ENCODE measurements at regions not wholly inside any gene's neighbourhood (a gene's known extent, or its start where the extent isn't known, plus 50 kb on each side); places are given as distances from the start of the nearest gene placed in this dataset.
"Not testable (repeated sequence)": the region's sequence is repeated elsewhere in the genome, so short reads cannot be mapped to it uniquely, and the experiment has no call there.

GRCh38 chrX:10685923-10686595 lies 65.7 kb upstream of the MID1 start:
- Histone ChIP-seq H3K9me3 (no peaks in the 10 kb centered on the region), H3K27ac (no peak overlapping the region), H3K27me3 (replicated peaks; ENCODE audit: insufficient read depth) (no peaks in the 10 kb centered on the region), H3K4me3 (no peak overlapping the region), H3K36me3 (no peaks in the 10 kb centered on the region), H3K4me1 (ENCODE audit: control insufficient read depth in 1 of 2, low read depth in 2 of 2) (no peaks in the 10 kb centered on the region)
- ATAC-seq (ENCODE audit: insufficient number of reproducible peaks, low FRiP score, low read depth) (no peak), DNase-seq (ENCODE audit: low spot score) (no peak)
- no peak for TF ChIP-seq CTCF (IDR thresholded peaks at IDR 0.05)

GRCh38 chrX:10691751-10692150 lies 71.4 kb upstream of the MID1 start:
- not testable (repeated sequence) for H3K4me3 ChIP-seq; H3K27me3 ChIP-seq (replicated peaks; ENCODE audit: insufficient read depth); H3K4me1 ChIP-seq (ENCODE audit: control insufficient read depth in 1 of 2, low read depth in 2 of 2); H3K36me3 ChIP-seq; ATAC-seq (ENCODE audit: insufficient number of reproducible peaks, low FRiP score, low read depth); H3K9me3 ChIP-seq; DNase-seq (ENCODE audit: low spot score); H3K27ac ChIP-seq

GRCh38 chrX:10697616-10698317 lies 77.4 kb upstream of the MID1 start:
- H3K4me1 ChIP-seq (ENCODE audit: control insufficient read depth in 1 of 2, low read depth in 2 of 2): no peaks in the 10 kb centered on the region
- TF ChIP-seq CTCF (IDR thresholded peaks at IDR 0.05): no peak
- no peaks in the 10 kb centered on the region for H3K36me3 ChIP-seq
- ATAC-seq (ENCODE audit: insufficient number of reproducible peaks, low FRiP score, low read depth): no peak
- H3K27me3 ChIP-seq (replicated peaks; ENCODE audit: insufficient read depth): no peaks in the 10 kb centered on the region
- no peak for DNase-seq (ENCODE audit: low spot score)
- H3K9me3 ChIP-seq: no peaks in the 10 kb centered on the region
- no peak overlapping the region for H3K27ac ChIP-seq
- no peak overlapping the region for H3K4me3 ChIP-seq

GRCh38 chrX:10698318-10698640 lies 77.9 kb upstream of the MID1 start:
- Histone ChIP-seq H3K36me3 (no peaks in the 10 kb centered on the region), H3K9me3 (no peaks in the 10 kb centered on the region), H3K27ac (no peak overlapping the region), H3K27me3 (replicated peaks; ENCODE audit: insufficient read depth) (no peaks in the 10 kb centered on the region), H3K4me3 (no peak overlapping the region), H3K4me1 (ENCODE audit: control insufficient read depth in 1 of 2, low read depth in 2 of 2) (no peaks in the 10 kb centered on the region)
- no peak for TF ChIP-seq CTCF (IDR thresholded peaks at IDR 0.05)
- ATAC-seq (ENCODE audit: insufficient number of reproducible peaks, low FRiP score, low read depth): no peak
- DNase-seq (ENCODE audit: low spot score): no peak

GRCh38 chrX:10702031-10702430 lies 81.6 kb upstream of the MID1 start:
- Histone ChIP-seq H3K4me1 (ENCODE audit: control insufficient read depth in 1 of 2, low read depth in 2 of 2) (no peaks in the 10 kb centered on the region), H3K36me3 (no peaks in the 10 kb centered on the region), H3K4me3 (no peak overlapping the region), H3K27me3 (replicated peaks; ENCODE audit: insufficient read depth) (no peaks in the 10 kb centered on the region), H3K9me3 (no peaks in the 10 kb centered on the region), H3K27ac (no peak overlapping the region)
- ATAC-seq (ENCODE audit: insufficient number of reproducible peaks, low FRiP score, low read depth): no peak
- no peak for DNase-seq (ENCODE audit: low spot score)
- TF ChIP-seq CTCF (IDR thresholded peaks at IDR 0.05): no peak

- H3K36me3 ChIP-seq; H3K27me3 ChIP-seq (replicated peaks; ENCODE audit: insufficient read depth); DNase-seq (ENCODE audit: low spot score); H3K9me3 ChIP-seq; H3K4me3 ChIP-seq; H3K27ac ChIP-seq; ATAC-seq (ENCODE audit: insufficient number of reproducible peaks, low FRiP score, low read depth); H3K4me1 ChIP-seq (ENCODE audit: control insufficient read depth in 1 of 2, low read depth in 2 of 2): not testable (repeated sequence)
Observed at GRCh38 chrX:10706342-10706741, 86.0 kb upstream of the MID1 start.
